Activated T-helper 2 cell treated with anti-CD3 and anti-CD28 coated beads, Interferon-gamma antibody, Interleukin-2, Interleukin-4, amounts not matched to agents 10 μg/mL and 5 μg/mL and 100 μg/mL, durations not matched to agents 14 hours and 24 hours and 36 hours (primary cell): ENCODE measurements at regions not wholly inside any gene's neighbourhood (a gene's known extent, or its start where the extent isn't known, plus 50 kb on each side); places are given as distances from the start of the nearest gene placed in this dataset.

Experiments used
- DNase-seq: peaks from one replicate; pipeline ENCODE4 v3.0.0; 2021; ENCODE audit warnings: low spot score
- H3K27ac Mint-ChIP-seq: one replicate; pipeline ENCODE4 v1.8.0; 2021; ENCODE audit warnings: mixed read lengths
- H3K27me3 Mint-ChIP-seq: one replicate; pipeline ENCODE4 v1.8.0; 2021; ENCODE audit warnings: low read depth, mixed read lengths
- H3K36me3 Mint-ChIP-seq: one replicate; pipeline ENCODE4 v1.8.0; 2021; ENCODE audit warnings: low read depth, mixed read lengths
- H3K4me1 Mint-ChIP-seq: one replicate; pipeline ENCODE4 v1.8.0; 2021; ENCODE audit warnings: low read depth, mixed read lengths
- H3K4me3 Mint-ChIP-seq: one replicate; pipeline ENCODE4 v1.8.0; 2021; ENCODE audit warnings: low read depth, mild to moderate bottlenecking, moderate library complexity, mixed read lengths
- H3K9me3 Mint-ChIP-seq: one replicate; pipeline ENCODE4 v1.8.0; 2021; ENCODE audit warnings: mixed read lengths
- intact Hi-C: fragments of 100-400 bp; cut with micrococcal nuclease; formaldehyde crosslinking; loops from one replicate; pipeline ENCODE4 v1.15.1; 2023

- Mint-ChIP-seq H3K9me3 (peaks cover 27% of the 10 kb centered on the region), H3K4me3 (no peak overlapping the region), H3K36me3 (no peaks in the 10 kb centered on the region), H3K4me1 (no peaks in the 10 kb centered on the region), H3K27me3 (no peaks in the 10 kb centered on the region), H3K27ac (no peak overlapping the region)
- intact Hi-C loops = no loop called here
- no peak for DNase-seq
These were observed 296.3 kb downstream of the DSC3 start for GRCh38 chr18:30746224-30746623.

GRCh38 chr18:30743033-30743432 lies 299.5 kb downstream of the DSC3 start:
- intact Hi-C loops = no loop called here
- Mint-ChIP-seq H3K36me3 (no peaks in the 10 kb centered on the region), H3K27me3 (no peaks in the 10 kb centered on the region), H3K9me3 (peaks cover 22% of the 10 kb centered on the region), H3K4me3 (no peak overlapping the region), H3K4me1 (no peaks in the 10 kb centered on the region), H3K27ac (no peak overlapping the region)
- no peak for DNase-seq

GRCh38 chr18:30730915-30731314 lies 311.6 kb downstream of the DSC3 start:
- Mint-ChIP-seq H3K36me3 (no peaks in the 10 kb centered on the region), H3K27me3 (no peaks in the 10 kb centered on the region), H3K27ac (no peak overlapping the region), H3K4me3 (no peak overlapping the region), H3K9me3 (peaks cover 47% of the 10 kb centered on the region), H3K4me1 (no peaks in the 10 kb centered on the region)
- intact Hi-C loops = no loop called here
- no peak for DNase-seq

- Mint-ChIP-seq H3K27me3 (no peaks in the 10 kb centered on the region), H3K4me3 (no peak overlapping the region), H3K36me3 (no peaks in the 10 kb centered on the region), H3K9me3 (peaks cover 29% of the 10 kb centered on the region), H3K4me1 (no peaks in the 10 kb centered on the region), H3K27ac (no peak overlapping the region)
- intact Hi-C loops = no loop called here
- no peak for DNase-seq
These were observed 314.7 kb downstream of the DSC3 start for GRCh38 chr18:30727849-30728248.

GRCh38 chr18:30713299-30713698 lies 329.2 kb downstream of the DSC3 start:
- Mint-ChIP-seq H3K27ac (no peak overlapping the region), H3K27me3 (no peaks in the 10 kb centered on the region), H3K9me3 (peaks cover 17% of the 10 kb centered on the region), H3K4me3 (no peak overlapping the region), H3K4me1 (no peaks in the 10 kb centered on the region), H3K36me3 (no peaks in the 10 kb centered on the region)
- intact Hi-C loops = no loop called here
- DNase-seq = no peak

GRCh38 chr18:30712383-30712782 lies 330.2 kb downstream of the DSC3 start:
- Mint-ChIP-seq H3K27me3 (no peaks in the 10 kb centered on the region), H3K36me3 (no peaks in the 10 kb centered on the region), H3K9me3 (peaks cover 20% of the 10 kb centered on the region), H3K4me1 (no peaks in the 10 kb centered on the region), H3K4me3 (no peak overlapping the region), H3K27ac (no peak overlapping the region)
- DNase-seq = no peak
- intact Hi-C loops = no loop called here

GRCh38 chr18:30709595-30709994 lies 332.9 kb downstream of the DSC3 start:
- H3K36me3 Mint-ChIP-seq = no peaks in the 10 kb centered on the region
- no peak for DNase-seq
- H3K4me1 Mint-ChIP-seq = no peaks in the 10 kb centered on the region
- intact Hi-C loops = no loop called here
- H3K9me3 Mint-ChIP-seq = peaks cover 22% of the 10 kb centered on the region
- H3K27me3 Mint-ChIP-seq = no peaks in the 10 kb centered on the region
- H3K4me3 Mint-ChIP-seq = no peak overlapping the region
- H3K27ac Mint-ChIP-seq = no peak overlapping the region

- DNase-seq = no peak
- H3K4me1 Mint-ChIP-seq = no peaks in the 10 kb centered on the region
- H3K9me3 Mint-ChIP-seq = peaks cover 27% of the 10 kb centered on the region
- no peaks in the 10 kb centered on the region for H3K27me3 Mint-ChIP-seq
- H3K36me3 Mint-ChIP-seq = no peaks in the 10 kb centered on the region
- intact Hi-C loops = no loop called here
- no peak overlapping the region for H3K4me3 Mint-ChIP-seq
- no peak overlapping the region for H3K27ac Mint-ChIP-seq
These were observed 336.6 kb downstream of the DSC3 start for GRCh38 chr18:30705943-30706342.

- H3K27ac Mint-ChIP-seq = no peak overlapping the region
- intact Hi-C loops = no loop called here
- no peaks in the 10 kb centered on the region for H3K4me1 Mint-ChIP-seq
- H3K9me3 Mint-ChIP-seq = peaks cover 18% of the 10 kb centered on the region
- no peak overlapping the region for H3K4me3 Mint-ChIP-seq
- DNase-seq = no peak
- no peaks in the 10 kb centered on the region for H3K27me3 Mint-ChIP-seq
- no peaks in the 10 kb centered on the region for H3K36me3 Mint-ChIP-seq
These were observed 344.0 kb downstream of the DSC3 start for GRCh38 chr18:30698571-30698970.

- Mint-ChIP-seq H3K9me3 (peaks cover 21% of the 10 kb centered on the region), H3K27me3 (no peaks in the 10 kb centered on the region), H3K36me3 (no peaks in the 10 kb centered on the region), H3K27ac (no peak overlapping the region), H3K4me1 (no peaks in the 10 kb centered on the region), H3K4me3 (no peak overlapping the region)
- no peak for DNase-seq
- intact Hi-C loops = no loop called here
These were observed 346.3 kb downstream of the DSC3 start for GRCh38 chr18:30696201-30696600.

- Mint-ChIP-seq H3K9me3 (peaks cover 21% of the 10 kb centered on the region), H3K27ac (no peak overlapping the region), H3K27me3 (no peaks in the 10 kb centered on the region), H3K36me3 (no peaks in the 10 kb centered on the region), H3K4me1 (no peaks in the 10 kb centered on the region), H3K4me3 (no peak overlapping the region)
- DNase-seq = no peak
- intact Hi-C loops = no loop called here
These were observed 347.8 kb downstream of the DSC3 start for GRCh38 chr18:30694773-30695172.

- no peak for DNase-seq
- Mint-ChIP-seq H3K36me3 (no peaks in the 10 kb centered on the region), H3K4me3 (no peak overlapping the region), H3K27me3 (no peaks in the 10 kb centered on the region), H3K4me1 (no peaks in the 10 kb centered on the region), H3K27ac (no peak overlapping the region), H3K9me3 (peaks cover 38% of the 10 kb centered on the region)
- intact Hi-C loops = no loop called here
These were observed 353.3 kb downstream of the DSC3 start for GRCh38 chr18:30689216-30689615.

- H3K36me3 Mint-ChIP-seq = no peaks in the 10 kb centered on the region
- H3K4me3 Mint-ChIP-seq = no peak overlapping the region
- no peaks in the 10 kb centered on the region for H3K27me3 Mint-ChIP-seq
- H3K27ac Mint-ChIP-seq = no peak overlapping the region
- H3K4me1 Mint-ChIP-seq = no peaks in the 10 kb centered on the region
- no peak for DNase-seq
- intact Hi-C loops = no loop called here
- peaks cover 29% of the 10 kb centered on the region for H3K9me3 Mint-ChIP-seq
These were observed 355.0 kb downstream of the DSC3 start for GRCh38 chr18:30687501-30687900.

- Mint-ChIP-seq H3K27me3 (no peaks in the 10 kb centered on the region), H3K36me3 (no peaks in the 10 kb centered on the region), H3K4me3 (no peak overlapping the region), H3K27ac (no peak overlapping the region), H3K4me1 (no peaks in the 10 kb centered on the region), H3K9me3 (peaks cover 44% of the 10 kb centered on the region)
- intact Hi-C loops = no loop called here
- no peak for DNase-seq
These were observed 357.6 kb downstream of the DSC3 start for GRCh38 chr18:30684825-30685481.
